ENCODE measurements at regions not wholly inside any gene's neighbourhood (a gene's known extent, or its start where the extent isn't known, plus 50 kb on each side); places are given as distances from the start of the nearest gene placed in this dataset.
"Not testable (repeated sequence)": the region's sequence is repeated elsewhere in the genome, so short reads cannot be mapped to it uniquely, and the experiment has no call there.

- no peaks in the 10 kb centered on the region for H3K9me3 ChIP-seq
- TF ChIP-seq CTCF (IDR thresholded peaks at IDR 0.05) = no peak
- no peak for TF ChIP-seq POLR2A (IDR thresholded peaks at IDR 0.05)
- TF ChIP-seq EP300 (IDR thresholded peaks at IDR 0.05) = no peak
- no peak for DNase-seq (ENCODE audit: low spot score in 2 of 2)
- H3K4me1 ChIP-seq = no peaks in the 10 kb centered on the region
- no peaks in the 10 kb centered on the region for H3K36me3 ChIP-seq
- H3K27ac ChIP-seq = no peak overlapping the region
- 46 to 59% methylated on average over 17 of the region's 17 CpGs for WGBS, 2 donors
- no peak overlapping the region for H3K4me3 ChIP-seq
- no peaks in the 10 kb centered on the region for H3K27me3 ChIP-seq
These were observed 121.8 kb upstream of the PHACTR3 start for GRCh38 chr20:59482351-59483187.

GRCh38 chr20:59483481-59483880 is 120.9 kb upstream of the PHACTR3 start:
- no peaks in the 10 kb centered on the region for H3K27me3 ChIP-seq
- 78 to 87% methylated on average over 5 of the region's 5 CpGs for WGBS, 2 donors
- no peaks in the 10 kb centered on the region for H3K9me3 ChIP-seq

GRCh38 chr20:59484228-59484627 is 120.1 kb upstream of the PHACTR3 start:
- no peak overlapping the region for H3K4me3 ChIP-seq
- H3K9me3 ChIP-seq = no peaks in the 10 kb centered on the region
- 78 to 79% methylated on average over 6 of the region's 6 CpGs for WGBS, 2 donors
- H3K27ac ChIP-seq = no peak overlapping the region
- DNase-seq (ENCODE audit: low spot score in 2 of 2) = no peak
- no peaks in the 10 kb centered on the region for H3K27me3 ChIP-seq
- TF ChIP-seq POLR2A (IDR thresholded peaks at IDR 0.05) (no peak), CTCF (IDR thresholded peaks at IDR 0.05) (no peak), EP300 (IDR thresholded peaks at IDR 0.05) (no peak)
- no peaks in the 10 kb centered on the region for H3K36me3 ChIP-seq
- H3K4me1 ChIP-seq = no peaks in the 10 kb centered on the region

More at GRCh38 chr20:59483481-59483880, 120.9 kb upstream of the PHACTR3 start:
- Histone ChIP-seq H3K36me3 (no peaks in the 10 kb centered on the region), H3K4me1 (no peaks in the 10 kb centered on the region), H3K4me3 (no peak overlapping the region), H3K27ac (no peak overlapping the region)
- DNase-seq (ENCODE audit: low spot score in 2 of 2) = no peak
- TF ChIP-seq EP300 (IDR thresholded peaks at IDR 0.05) (no peak), POLR2A (IDR thresholded peaks at IDR 0.05) (no peak), CTCF (IDR thresholded peaks at IDR 0.05) (no peak)

GRCh38 chr20:59485576-59486454 is 118.5 kb upstream of the PHACTR3 start:
- no peak overlapping the region for H3K4me3 ChIP-seq
- no peak overlapping the region for H3K27ac ChIP-seq
- WGBS, 2 donors = 94 to 97% methylated on average over 8 of the region's 8 CpGs
- TF ChIP-seq EP300 (IDR thresholded peaks at IDR 0.05) = no peak
- no peaks in the 10 kb centered on the region for H3K27me3 ChIP-seq
- H3K4me1 ChIP-seq = no peaks in the 10 kb centered on the region
- no peaks in the 10 kb centered on the region for H3K36me3 ChIP-seq
- no peak for DNase-seq (ENCODE audit: low spot score in 2 of 2)
- no peaks in the 10 kb centered on the region for H3K9me3 ChIP-seq

- not testable (repeated sequence) for H3K4me1 ChIP-seq
- 56 to 63% methylated on average over 6 of the region's 6 CpGs for WGBS, 2 donors
These were observed 115.9 kb upstream of the PHACTR3 start for GRCh38 chr20:59488459-59488858.

GRCh38 chr20:59490196-59491004 is 113.9 kb upstream of the PHACTR3 start:
- not testable (repeated sequence) for H3K27ac ChIP-seq; H3K27me3 ChIP-seq; H3K9me3 ChIP-seq; H3K4me1 ChIP-seq; H3K4me3 ChIP-seq; DNase-seq (ENCODE audit: low spot score in 2 of 2); H3K36me3 ChIP-seq
- 79 to 81% methylated on average over 18 of the region's 18 CpGs for WGBS, 2 donors

More at GRCh38 chr20:59488459-59488858, 115.9 kb upstream of the PHACTR3 start:
- not testable (repeated sequence) for H3K9me3 ChIP-seq; H3K27ac ChIP-seq; DNase-seq (ENCODE audit: low spot score in 2 of 2); H3K27me3 ChIP-seq; H3K4me3 ChIP-seq; H3K36me3 ChIP-seq

Measured in tibial nerve (tissue), 4 donors.